ENCODE measurements at regions not wholly inside any gene's neighbourhood (a gene's known extent, or its start where the extent isn't known, plus 50 kb on each side); places are given as distances from the start of the nearest gene placed in this dataset.

DNA sequence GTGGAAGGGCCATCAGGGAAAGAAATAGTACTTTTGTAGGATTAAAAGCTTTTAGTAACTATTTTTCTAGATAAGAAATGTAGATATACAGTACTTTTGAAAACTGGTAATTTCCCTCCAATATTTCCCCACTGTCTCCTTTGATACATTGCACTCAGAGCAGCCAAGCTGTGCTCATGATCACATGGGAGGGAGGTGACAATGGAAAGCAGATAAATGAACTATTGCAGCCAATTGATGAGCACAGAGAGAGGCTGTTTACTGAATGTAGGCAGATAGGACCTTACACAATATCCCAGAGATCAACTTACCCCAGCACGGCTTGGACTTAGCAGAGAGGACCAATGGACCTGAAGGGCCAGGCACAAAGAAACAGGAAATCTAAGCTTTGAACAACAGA is 178.0 kb upstream of the NREP start:
- TF ChIP-seq EZH2 (IDR thresholded peaks at IDR 0.05; ENCODE audit: borderline replicate concordance, low read length): no peak
- TF ChIP-seq, protein P1, sequence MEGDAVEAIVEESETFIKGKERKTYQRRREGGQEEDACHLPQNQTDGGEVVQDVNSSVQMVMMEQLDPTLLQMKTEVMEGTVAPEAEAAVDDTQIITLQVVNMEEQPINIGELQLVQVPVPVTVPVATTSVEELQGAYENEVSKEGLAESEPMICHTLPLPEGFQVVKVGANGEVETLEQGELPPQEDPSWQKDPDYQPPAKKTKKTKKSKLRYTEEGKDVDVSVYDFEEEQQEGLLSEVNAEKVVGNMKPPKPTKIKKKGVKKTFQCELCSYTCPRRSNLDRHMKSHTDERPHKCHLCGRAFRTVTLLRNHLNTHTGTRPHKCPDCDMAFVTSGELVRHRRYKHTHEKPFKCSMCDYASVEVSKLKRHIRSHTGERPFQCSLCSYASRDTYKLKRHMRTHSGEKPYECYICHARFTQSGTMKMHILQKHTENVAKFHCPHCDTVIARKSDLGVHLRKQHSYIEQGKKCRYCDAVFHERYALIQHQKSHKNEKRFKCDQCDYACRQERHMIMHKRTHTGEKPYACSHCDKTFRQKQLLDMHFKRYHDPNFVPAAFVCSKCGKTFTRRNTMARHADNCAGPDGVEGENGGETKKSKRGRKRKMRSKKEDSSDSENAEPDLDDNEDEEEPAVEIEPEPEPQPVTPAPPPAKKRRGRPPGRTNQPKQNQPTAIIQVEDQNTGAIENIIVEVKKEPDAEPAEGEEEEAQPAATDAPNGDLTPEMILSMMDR (conservative IDR thresholded peaks at IDR 0.05 in 1 of 2, IDR thresholded peaks at IDR 0.05 in 1 of 2; ENCODE audit: extremely low read depth in 1 of 2, insufficient read depth in 1 of 2, low read depth in 1 of 2, low read length in 2 of 2): no peak
